H9 (cell line): ENCODE measurements at regions not wholly inside any gene's neighbourhood (a gene's known extent, or its start where the extent isn't known, plus 50 kb on each side); places are given as distances from the start of the nearest gene placed in this dataset.
A peak's percentile ranks its signal among the peaks of the same experiment; 100 is the strongest.

Source experiments
- DNase-seq: peaks from one replicate; pipeline ENCODE4 v3.0.0-alpha.2; 2017
- H2AFZ ChIP-seq: one replicate; pipeline ENCODE4 v1.6.1; 2013; ENCODE audit warnings: mild to moderate bottlenecking, low read length, control low read depth, moderate library complexity
- H2AK5ac ChIP-seq: 2 replicates; pipeline ENCODE4 v1.6.1; 2013; ENCODE audit warnings: low read length, control low read depth, mixed read lengths; ENCODE audit not compliant: insufficient read length
- H2BK120ac ChIP-seq: one replicate; pipeline ENCODE4 v1.6.1; 2013; ENCODE audit warnings: low read depth, mild to moderate bottlenecking, low read length, control low read depth, inconsistent platforms; ENCODE audit not compliant: poor library complexity, severe bottlenecking
- H2BK12ac ChIP-seq: 2 replicates; pipeline ENCODE4 v1.6.1; 2013; ENCODE audit warnings: low read length, control low read depth, mixed read lengths, low read depth; ENCODE audit not compliant: insufficient read length
- H2BK15ac ChIP-seq: 2 replicates; pipeline ENCODE4 v1.6.1; 2013; ENCODE audit warnings: low read depth, low read length, control low read depth
- H2BK20ac ChIP-seq: one replicate; pipeline ENCODE4 v1.6.1; 2013; ENCODE audit warnings: low read depth, mild to moderate bottlenecking, low read length, control low read depth, inconsistent platforms; ENCODE audit not compliant: poor library complexity, severe bottlenecking
- H2BK5ac ChIP-seq: 2 replicates; pipeline ENCODE4 v1.6.1; 2013; ENCODE audit warnings: low read length, control low read depth, mixed read lengths; ENCODE audit not compliant: insufficient read length
- H3K14ac ChIP-seq: 2 replicates; pipeline ENCODE4 v1.6.1; 2013; ENCODE audit warnings: low read length, control low read depth; ENCODE audit not compliant: insufficient read depth
- H3K18ac ChIP-seq: 2 replicates; pipeline ENCODE4 v1.6.1; 2013; ENCODE audit warnings: low read depth, mild to moderate bottlenecking, mixed read lengths, low read length, control low read depth; ENCODE audit not compliant: insufficient read length
- H3K23ac ChIP-seq: 2 replicates; pipeline ENCODE4 v1.6.1; 2013; ENCODE audit warnings: low read length, control low read depth, mixed read lengths, low read depth; ENCODE audit not compliant: insufficient read length
- H3K23me2 ChIP-seq: 2 replicates; pipeline ENCODE4 v1.6.1; 2013; ENCODE audit warnings: low read depth, mild to moderate bottlenecking, mixed read lengths, low read length, control low read depth; ENCODE audit not compliant: insufficient read length, poor library complexity, severe bottlenecking
- H3K27ac ChIP-seq: 2 replicates; pipeline ENCODE4 v1.5.1; 2013; ENCODE audit warnings: low read length, control low read depth, mixed read lengths, low read depth; ENCODE audit not compliant: insufficient read length
- H3K27me3 ChIP-seq: 2 replicates; pipeline ENCODE4 v1.6.1; 2013; ENCODE audit warnings: low read length, control low read depth, inconsistent platforms; ENCODE audit not compliant: insufficient read depth
- H3K4ac ChIP-seq: 2 replicates; pipeline ENCODE4 v1.6.1; 2013; ENCODE audit warnings: low read depth, mild to moderate bottlenecking, control low read depth, inconsistent platforms, low read length, moderate library complexity
- H3K4me1 ChIP-seq: 2 replicates; pipeline ENCODE4 v1.6.1; 2013; ENCODE audit warnings: low read length, control low read depth, inconsistent platforms; ENCODE audit not compliant: insufficient read depth
- H3K4me2 ChIP-seq: 2 replicates; pipeline ENCODE4 v1.6.1; 2013; ENCODE audit warnings: low read length, control low read depth, mixed read lengths; ENCODE audit not compliant: insufficient read length, insufficient read depth
- H3K56ac ChIP-seq: 2 replicates; pipeline ENCODE4 v1.6.1; 2013; ENCODE audit warnings: low read depth, mild to moderate bottlenecking, mixed read lengths, low read length, control low read depth; ENCODE audit not compliant: insufficient read length
- H3K79me1 ChIP-seq: 2 replicates; pipeline ENCODE4 v1.6.1; 2013; ENCODE audit warnings: low read depth, mild to moderate bottlenecking, moderate library complexity, low read length, control low read depth, inconsistent platforms; ENCODE audit not compliant: insufficient read depth, poor library complexity, severe bottlenecking
- H3K79me2 ChIP-seq: 2 replicates; pipeline ENCODE4 v1.6.1; 2013; ENCODE audit warnings: low read length, control low read depth, inconsistent platforms; ENCODE audit not compliant: insufficient read depth
- H3K9ac ChIP-seq: 2 replicates; pipeline ENCODE4 v1.6.1; 2013; ENCODE audit warnings: low read length, control low read depth, mixed read lengths; ENCODE audit not compliant: insufficient read length; ENCODE audit errors: extremely low read depth
- H3K9me3 ChIP-seq: one replicate; pipeline ENCODE4 v1.6.1; 2013; ENCODE audit warnings: low read depth, low read length, inconsistent platforms; ENCODE audit not compliant: control insufficient read depth
- H3T11ph ChIP-seq: one replicate; pipeline ENCODE4 v1.6.1; 2013; ENCODE audit warnings: mild to moderate bottlenecking, low read length, control low read depth, inconsistent platforms
- H4K20me1 ChIP-seq: one replicate; pipeline ENCODE4 v1.6.1; 2013; ENCODE audit not compliant: control insufficient read depth, insufficient read length, insufficient read depth
- H4K5ac ChIP-seq: 2 replicates; pipeline ENCODE4 v1.6.1; 2013; ENCODE audit warnings: low read depth, mild to moderate bottlenecking, mixed read lengths, low read length, control low read depth; ENCODE audit not compliant: insufficient read length
- H4K8ac ChIP-seq: replicated peaks from 2 replicates; pipeline ENCODE4 v1.6.1; 2013; ENCODE audit warnings: low read length, control low read depth, mixed read lengths, low read depth; ENCODE audit not compliant: insufficient read length
- H4K91ac ChIP-seq: 2 replicates; pipeline ENCODE4 v1.6.1; 2013; ENCODE audit warnings: low read depth, mild to moderate bottlenecking, moderate library complexity, mixed read lengths, low read length, control low read depth; ENCODE audit not compliant: insufficient read length
- H3K27ac Mint-ChIP-seq, 3 experiments: 2 replicates in 2 of 3; 3 replicates in 1 of 3; pipeline ENCODE4 v1.8.0; 2020 to 2021; ENCODE audit warnings: mixed read lengths in 3 of 3, mild to moderate bottlenecking in 1 of 3, moderate library complexity in 1 of 3
- H3K27me3 Mint-ChIP-seq: 2 replicates; pipeline ENCODE4 v1.8.0; 2021; ENCODE audit warnings: low read depth, mild to moderate bottlenecking, moderate library complexity, mixed read lengths
- H3K36me3 Mint-ChIP-seq, 3 experiments: 2 replicates in 2 of 3; 3 replicates in 1 of 3; pipeline ENCODE4 v1.8.0; 2020 to 2021; ENCODE audit warnings: low read depth in 3 of 3, mixed read lengths in 3 of 3; ENCODE audit not compliant: insufficient read depth in 1 of 3
- H3K4me1 Mint-ChIP-seq, 2 experiments: 2 replicates each; pipeline ENCODE4 v1.8.0; 2020; ENCODE audit warnings: mixed read lengths in 2 of 2
- H3K4me3 Mint-ChIP-seq, 2 experiments: 2 replicates in 1 of 2; 3 replicates in 1 of 2; pipeline ENCODE4 v1.8.0; 2020 to 2021; ENCODE audit warnings: mild to moderate bottlenecking in 2 of 2, mixed read lengths in 2 of 2, moderate library complexity in 1 of 2
- H3K9me3 Mint-ChIP-seq, 2 experiments: 2 replicates in 1 of 2; 3 replicates in 1 of 2; pipeline ENCODE4 v1.8.0; 2020; ENCODE audit warnings: mild to moderate bottlenecking in 2 of 2, mixed read lengths in 2 of 2, moderate library complexity in 1 of 2
- CTCF ChIP-seq: fragments of 200-600 bp; sonication (generic); conservative IDR thresholded peaks from 3 replicates; pipeline ENCODE4 v1.8.0; 2021; ENCODE audit warnings: antibody characterized with exemption, mild to moderate bottlenecking
- WGBS: extraction: QIAGEN DNeasy Blood & Tissue Kit; methylation state at CpG from one replicate; pipeline ENCODE4 v1.1.7; 2013; ENCODE audit warnings: missing lambda C conversion rate, low lambda C conversion rate, mixed read lengths; ENCODE audit not compliant: insufficient read length; ENCODE audit errors: extremely low coverage; 5-methylcytosine and 5-hydroxymethylcytosine counted together

- H3K27ac ChIP-seq = no peak overlapping the region
- H3K4me3 Mint-ChIP-seq = no peak overlapping the region
- H3K56ac ChIP-seq = no peak overlapping the region
- H3K14ac ChIP-seq = no peak overlapping the region
- no peak overlapping the region for H2AFZ ChIP-seq
- H2BK20ac ChIP-seq = no peak overlapping the region
- peaks cover 2 to 3% of the 10 kb centered on the region in 2 experiments; a peak in 3 of 5 replicates for H3K9me3 Mint-ChIP-seq
- H3K9ac ChIP-seq = no peak overlapping the region
- H4K20me1 ChIP-seq = no peaks in the 10 kb centered on the region
- H3K4me2 ChIP-seq = no peak overlapping the region
- H3K27me3 Mint-ChIP-seq = peaks cover 2% of the 10 kb centered on the region
- no peak overlapping the region for H3T11ph ChIP-seq
- H4K8ac ChIP-seq = no peak overlapping the region
- no peak overlapping the region for H2BK120ac ChIP-seq
- WGBS = no CpG with 5 or more reads among the region's 8 CpGs
- no peaks in the 10 kb centered on the region for H3K4me1 ChIP-seq
- no peaks in the 10 kb centered on the region for H3K9me3 ChIP-seq
- H4K91ac ChIP-seq = no peak overlapping the region
- no peaks in the 10 kb centered on the region for H3K36me3 Mint-ChIP-seq
- no peak overlapping the region for H2BK15ac ChIP-seq
- no peak overlapping the region for H3K18ac ChIP-seq
- H3K79me1 ChIP-seq = no peaks in the 10 kb centered on the region
- H3K23ac ChIP-seq = no peak overlapping the region
- H3K27ac Mint-ChIP-seq = peak overlapping the region in 2 of 3 experiments; percentile 34 to 49; a peak in 3 of 7 replicates
- H3K27me3 ChIP-seq = no peaks in the 10 kb centered on the region
- H3K4ac ChIP-seq = no peak overlapping the region
- H3K4me1 Mint-ChIP-seq = peaks cover 0 to 5% of the 10 kb centered on the region in 2 experiments; a peak in 1 of 4 replicates
- H2AK5ac ChIP-seq = no peak overlapping the region
- H4K5ac ChIP-seq = no peak overlapping the region
- no peak for DNase-seq
- H2BK5ac ChIP-seq = no peak overlapping the region
- TF ChIP-seq CTCF = no peak
- H2BK12ac ChIP-seq = no peak overlapping the region
- H3K23me2 ChIP-seq = no peaks in the 10 kb centered on the region
- no peaks in the 10 kb centered on the region for H3K79me2 ChIP-seq
Observed at GRCh38 chr18:77872166-77872565, 622.5 kb downstream of the GALR1 start.
